ENCODE measurements at regions not wholly inside any gene's neighbourhood (a gene's known extent, or its start where the extent isn't known, plus 50 kb on each side); places are given as distances from the start of the nearest gene placed in this dataset.

DNA sequence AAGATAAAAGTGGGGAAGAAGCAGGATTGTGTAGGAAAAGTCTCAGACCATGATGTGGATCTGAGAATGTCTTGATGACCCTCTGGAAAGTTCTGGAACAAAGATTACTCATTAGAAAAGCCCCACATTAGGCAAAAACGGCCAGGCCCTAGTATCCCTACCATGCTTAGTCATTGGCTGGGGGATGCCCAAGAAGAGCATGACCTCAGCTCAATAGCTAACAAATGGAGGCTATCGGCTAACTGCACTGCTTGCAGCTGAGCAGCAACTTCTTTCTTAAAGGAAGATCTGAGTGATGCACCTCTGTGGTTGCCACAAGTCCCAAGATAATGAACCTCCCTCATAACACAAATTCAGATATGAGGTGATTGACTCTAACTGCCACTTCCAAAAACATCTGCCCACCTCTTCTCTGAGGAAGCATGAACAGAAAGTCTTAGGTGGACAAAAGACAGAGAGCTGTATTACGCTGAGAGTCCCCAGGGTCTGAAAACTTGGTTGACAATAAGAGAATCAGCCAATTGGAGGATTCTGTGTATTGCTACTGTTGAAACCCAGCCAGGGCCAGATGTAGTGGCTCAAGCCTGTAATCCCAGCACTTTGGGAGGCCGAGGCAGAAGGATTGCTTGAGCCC lies 64.6 kb upstream of the AK4 start:
- no peak for TF ChIP-seq YY1 (IDR thresholded peaks at IDR 0.05; ENCODE audit: insufficient read depth, insufficient read length)
- no peak for TF ChIP-seq ZNF274 (IDR thresholded peaks at IDR 0.05; ENCODE audit: low read depth, low read length)

All from NT2/D1 (cell line).